HepG2 (cell line): ENCODE measurements at regions not wholly inside any gene's neighbourhood (a gene's known extent, or its start where the extent isn't known, plus 50 kb on each side); places are given as distances from the start of the nearest gene placed in this dataset.

Experiments
- ATAC-seq: fragments of 200-7000 bp; cut with Tn5 transposase; 3 replicates; pipeline ENCODE4 v1.9.1; 2020; ENCODE audit warnings: mild to moderate bottlenecking, moderate library complexity
- BruUV-seq: library from RNA; stranded (reverse); fragments of 400-500 nt; replicated peaks from 2 replicates; lab custom pipeline; 2021; lab: Mats Ljungman, UMichigan
- CTCF ChIA-PET: fragments of 300-600 bp; formaldehyde crosslinking; extraction: SDS; loops from one replicate; lab custom pipeline; 2021; ENCODE audit warnings: low total read pairs, inconsistent platforms, low intra/inter-chr PET ratio; lab: Yijun Ruan, JAX
- POLR2A ChIA-PET: fragments of 350-600 bp; sonication (Branson Sonifier 250); formaldehyde crosslinking; loops from one replicate; lab custom pipeline; 2020; ENCODE audit warnings: antibody characterized with exemption, inconsistent platforms; lab: Yijun Ruan, JAX
- DNase-seq: peaks from one replicate; pipeline ENCODE4 v3.0.0-alpha.2; 2015; ENCODE audit warnings: low spot score
- FAIRE-seq: peaks from 3 replicates; lab custom pipeline; 2011; peaks lifted over from hg19 to GRCh38; lab: Jason Lieb, UNC
- H2AFZ ChIP-seq: one replicate; pipeline ENCODE4 v1.6.1; 2011; ENCODE audit warnings: low read length, inconsistent platforms
- H3K27ac ChIP-seq: fragments of 300-600 bp; 3 replicates; pipeline ENCODE4 v1.8.0; 2011; ENCODE audit warnings: mixed run types, mild to moderate bottlenecking, mixed read lengths, low read length, inconsistent platforms; ENCODE audit not compliant: insufficient read depth; ENCODE audit errors: extremely low read length
- H3K27me3 ChIP-seq, 2 experiments: fragments of 200-600 bp in 1 of 2; 2 replicates in 1 of 2; 3 replicates in 1 of 2; pipeline versions ENCODE4 v1.6.0 to v1.8.0; 2011; ENCODE audit warnings: low read length in 2 of 2, mild to moderate bottlenecking in 2 of 2, moderate library complexity in 2 of 2, inconsistent platforms in 1 of 2; ENCODE audit not compliant: insufficient read depth in 2 of 2, control insufficient read depth in 1 of 2
- H3K36me3 ChIP-seq, 2 experiments: fragments of 200-600 bp in 1 of 2; replicated peaks in 1 of 2; 2 replicates in 1 of 2; 3 replicates in 1 of 2; pipeline versions ENCODE4 v1.5.1 to v1.8.0; 2011; ENCODE audit warnings: low read length in 2 of 2, inconsistent platforms in 1 of 2; ENCODE audit not compliant: insufficient read depth in 2 of 2, control insufficient read depth in 1 of 2
- H3K4me1 ChIP-seq: 2 replicates; pipeline ENCODE4 v1.5.1; 2012; ENCODE audit warnings: low read length, inconsistent platforms; ENCODE audit not compliant: insufficient read depth
- H3K4me2 ChIP-seq: 2 replicates; pipeline ENCODE4 v1.6.0; 2011; ENCODE audit warnings: low read depth, low read length, inconsistent platforms
- H3K4me3 ChIP-seq, 3 experiments: fragments of 200-600 bp in 1 of 3; sonication (generic), shearing (Covaris generic) in 1 of 3; replicated peaks in 1 of 3; 2 replicates each; pipeline ENCODE4 v1.5.1; 2011 to 2016; ENCODE audit warnings: low read length in 3 of 3, inconsistent platforms in 2 of 3, low read depth in 2 of 3, mild to moderate bottlenecking in 2 of 3, control low read depth in 1 of 3, mixed read lengths in 1 of 3; ENCODE audit not compliant: insufficient read depth in 1 of 3
- H3K79me2 ChIP-seq: one replicate; pipeline ENCODE4 v1.6.1; 2011; ENCODE audit warnings: low read length, inconsistent platforms; ENCODE audit not compliant: insufficient read depth
- H3K9ac ChIP-seq: 2 replicates; pipeline ENCODE4 v1.6.0; 2011; ENCODE audit warnings: mild to moderate bottlenecking, low read depth, low read length, inconsistent platforms; ENCODE audit not compliant: insufficient read depth
- H3K9me3 ChIP-seq: 2 replicates; pipeline ENCODE4 v1.5.1; 2012; ENCODE audit warnings: mild to moderate bottlenecking, low read length
- H4K20me1 ChIP-seq: 2 replicates; pipeline ENCODE4 v1.6.0; 2011; ENCODE audit warnings: inconsistent platforms, mild to moderate bottlenecking, low read length, moderate library complexity; ENCODE audit not compliant: insufficient read depth
- ATF3 ChIP-seq: sonication (generic); formaldehyde crosslinking; IDR thresholded peaks from 2 replicates; pipeline ENCODE4 v1.4.0; 2020; ENCODE audit warnings: missing genetic modification reagents
- ETV5 ChIP-seq: IDR thresholded peaks from 2 replicates; pipeline ENCODE4 v1.6.1; 2018; ENCODE audit warnings: missing biosample characterization, missing genetic modification reagents, inconsistent platforms, borderline replicate concordance
- GTF3A ChIP-seq: sonication (generic); formaldehyde crosslinking; conservative IDR thresholded peaks from 2 replicates; pipeline ENCODE4 v1.4.0; 2020; ENCODE audit warnings: mild to moderate bottlenecking, missing genetic modification reagents
- IKZF1 ChIP-seq: fragments of 450-650 bp; IDR thresholded peaks from 2 replicates; pipeline ENCODE4 v1.7.1; 2016
- KDM1A ChIP-seq: IDR thresholded peaks from 2 replicates; pipeline ENCODE4 v1.6.1; 2016; ENCODE audit warnings: missing compliant biosample characterization
- SETDB1 ChIP-seq: sonication (generic); formaldehyde crosslinking; IDR thresholded peaks from 2 replicates; pipeline ENCODE4 v1.5.1; 2020; ENCODE audit warnings: missing genetic modification reagents, mild to moderate bottlenecking, borderline replicate concordance
- SNRNP70 ChIP-seq: fragments of 200-400 bp; formaldehyde crosslinking; IDR thresholded peaks from 2 replicates; pipeline ENCODE4 v1.6.1; 2017; ENCODE audit warnings: mild to moderate bottlenecking, low read depth, low read length, moderate library complexity
- SSRP1 ChIP-seq: IDR thresholded peaks from 2 replicates; pipeline ENCODE4 v1.6.1; 2016; ENCODE audit warnings: control low read depth
- ZBTB39 ChIP-seq: sonication (generic); formaldehyde crosslinking; IDR thresholded peaks from 2 replicates; pipeline ENCODE4 v1.5.0; 2020; ENCODE audit warnings: missing genetic modification reagents
- ZNF225 ChIP-seq: sonication (generic); formaldehyde crosslinking; IDR thresholded peaks from 2 replicates; pipeline ENCODE4 v1.4.0; 2020; ENCODE audit warnings: mild to moderate bottlenecking, missing genetic modification reagents
- ZNF367 ChIP-seq: sonication (generic); formaldehyde crosslinking; IDR thresholded peaks from 2 replicates; pipeline ENCODE4 v1.4.0; 2020; ENCODE audit warnings: missing genetic modification reagents, borderline replicate concordance
- ZNF609 ChIP-seq: sonication (generic); formaldehyde crosslinking; IDR thresholded peaks from 2 replicates; pipeline ENCODE4 v1.4.0; 2020; ENCODE audit warnings: mild to moderate bottlenecking, missing genetic modification reagents, borderline replicate concordance
- ZNF639 ChIP-seq: conservative IDR thresholded peaks from 2 replicates; pipeline ENCODE4 v1.6.1; 2018; ENCODE audit warnings: missing genetic modification reagents
- ZNF773 ChIP-seq: sonication (generic); formaldehyde crosslinking; IDR thresholded peaks from 2 replicates; pipeline ENCODE4 v1.4.0; 2020; ENCODE audit warnings: missing genetic modification reagents, borderline replicate concordance
- ZNF878 ChIP-seq: sonication (generic); formaldehyde crosslinking; IDR thresholded peaks from 2 replicates; pipeline ENCODE4 v1.8.1; 2023; ENCODE audit warnings: mild to moderate bottlenecking, missing genetic modification reagents, moderate library complexity
- WGBS: methylation state at CpG from one replicate; pipeline ENCODE4 v1.1.6; 2017; ENCODE audit warnings: low lambda C conversion rate; 5-methylcytosine and 5-hydroxymethylcytosine counted together
- in situ Hi-C: cut with HindIII; loops from 2 replicates; pipeline ENCODE4 v1.10.0; 2017; ENCODE audit warnings: low pct_unique_long_range_greater_than_20kb; ENCODE audit not compliant: extremely low pct_ligation_motif_present
- intact Hi-C: fragments of 100-400 bp; cut with micrococcal nuclease; formaldehyde crosslinking; loops from one replicate; pipeline ENCODE4 v1.10.0; 2022; ENCODE audit not compliant: unreplicated experiment

- Histone ChIP-seq H3K4me3 (no peak overlapping the region), H3K4me2 (no peak overlapping the region), H2AFZ (no peak overlapping the region), H3K79me2 (no peaks in the 10 kb centered on the region), H3K4me1 (no peaks in the 10 kb centered on the region), H3K27ac (no peak overlapping the region), H3K9ac (no peak overlapping the region), H4K20me1 (no peaks in the 10 kb centered on the region), H3K9me3 (no peaks in the 10 kb centered on the region), H3K36me3 (no peaks in the 10 kb centered on the region), H3K27me3 (no peaks in the 10 kb centered on the region)
- TF ChIP-seq GTF3A: no peak
- TF ChIP-seq ZNF367 (CRISPR knock-in tag): no peak
- no peak for TF ChIP-seq ETV5 (CRISPR knock-in tag)
- no peak for TF ChIP-seq SNRNP70
- TF ChIP-seq ZNF878: no peak
- no peak for TF ChIP-seq ZNF773 (CRISPR knock-in tag)
- no peak for TF ChIP-seq ZNF225 (CRISPR knock-in tag)
- no peak for TF ChIP-seq SETDB1 (CRISPR knock-in tag)
- no peak for TF ChIP-seq ZNF639 (CRISPR knock-in tag)
- TF ChIP-seq KDM1A (CRISPR knock-in tag): no peak
- no peak for TF ChIP-seq ZBTB39 (CRISPR knock-in tag)
- no peak for TF ChIP-seq ATF3
- no peak for TF ChIP-seq SSRP1 (CRISPR knock-in tag)
- TF ChIP-seq IKZF1: no peak
- TF ChIP-seq ZNF609 (CRISPR knock-in tag): no peak
- DNase-seq: no peak
- no TSS peak for BruUV-seq
- in situ Hi-C loops: no loop called here
- no peak for FAIRE-seq
- ChIA-PET CTCF (no interaction called here), POLR2A (no interaction called here)
- intact Hi-C loops: no loop called here
- 41% methylated on average over 9 of the region's 9 CpGs for WGBS
- no peak for ATAC-seq
Observed at GRCh38 chr15:94042180-94042928, 189.0 kb upstream of the MCTP2 start.
